ENCODE measurements at regions not wholly inside any gene's neighbourhood (a gene's known extent, or its start where the extent isn't known, plus 50 kb on each side); places are given as distances from the start of the nearest gene placed in this dataset.

- H3K4me3 ChIP-seq (ENCODE audit: low read depth, low read length) = no peak overlapping the region
- TF ChIP-seq CTCF (IDR thresholded peaks at IDR 0.05; ENCODE audit: borderline replicate concordance, insufficient read depth, low read depth, low read length) = no peak
These were observed 138.7 kb downstream of the SPP2 start for GRCh38 chr2:234189230-234189629.

- no peak overlapping the region for H3K4me3 ChIP-seq (ENCODE audit: low read depth, low read length)
These were observed 137.2 kb downstream of the SPP2 start for GRCh38 chr2:234187646-234188174.

GRCh38 chr2:234181121-234181520 is 130.6 kb downstream of the SPP2 start:
- TF ChIP-seq CTCF (IDR thresholded peaks at IDR 0.05; ENCODE audit: borderline replicate concordance, insufficient read depth, low read depth, low read length) = no peak
- no peak overlapping the region for H3K4me3 ChIP-seq (ENCODE audit: low read depth, low read length)

More at GRCh38 chr2:234187646-234188174, 137.2 kb downstream of the SPP2 start:
- no peak for TF ChIP-seq CTCF (IDR thresholded peaks at IDR 0.05; ENCODE audit: borderline replicate concordance, insufficient read depth, low read depth, low read length)

- H3K4me3 ChIP-seq (ENCODE audit: low read depth, low read length) = no peak overlapping the region
- no peak for TF ChIP-seq CTCF (IDR thresholded peaks at IDR 0.05; ENCODE audit: borderline replicate concordance, insufficient read depth, low read depth, low read length)
These were observed 128.5 kb downstream of the SPP2 start for GRCh38 chr2:234179031-234179363.

- TF ChIP-seq CTCF (IDR thresholded peaks at IDR 0.05; ENCODE audit: borderline replicate concordance, insufficient read depth, low read depth, low read length) = no peak
- H3K4me3 ChIP-seq (ENCODE audit: low read depth, low read length) = no peak overlapping the region
These were observed 128.0 kb downstream of the SPP2 start for GRCh38 chr2:234178330-234179030.

GRCh38 chr2:234175649-234176048 is 125.1 kb downstream of the SPP2 start:
- TF ChIP-seq CTCF (IDR thresholded peaks at IDR 0.05; ENCODE audit: borderline replicate concordance, insufficient read depth, low read depth, low read length) = no peak
- no peak overlapping the region for H3K4me3 ChIP-seq (ENCODE audit: low read depth, low read length)

GRCh38 chr2:234174742-234175141 is 124.2 kb downstream of the SPP2 start:
- no peak for TF ChIP-seq CTCF (IDR thresholded peaks at IDR 0.05; ENCODE audit: borderline replicate concordance, insufficient read depth, low read depth, low read length)
- no peak overlapping the region for H3K4me3 ChIP-seq (ENCODE audit: low read depth, low read length)

Measured in GM12875 (cell line).